ENCODE measurements at regions not wholly inside any gene's neighbourhood (a gene's known extent, or its start where the extent isn't known, plus 50 kb on each side); places are given as distances from the start of the nearest gene placed in this dataset.

DNA sequence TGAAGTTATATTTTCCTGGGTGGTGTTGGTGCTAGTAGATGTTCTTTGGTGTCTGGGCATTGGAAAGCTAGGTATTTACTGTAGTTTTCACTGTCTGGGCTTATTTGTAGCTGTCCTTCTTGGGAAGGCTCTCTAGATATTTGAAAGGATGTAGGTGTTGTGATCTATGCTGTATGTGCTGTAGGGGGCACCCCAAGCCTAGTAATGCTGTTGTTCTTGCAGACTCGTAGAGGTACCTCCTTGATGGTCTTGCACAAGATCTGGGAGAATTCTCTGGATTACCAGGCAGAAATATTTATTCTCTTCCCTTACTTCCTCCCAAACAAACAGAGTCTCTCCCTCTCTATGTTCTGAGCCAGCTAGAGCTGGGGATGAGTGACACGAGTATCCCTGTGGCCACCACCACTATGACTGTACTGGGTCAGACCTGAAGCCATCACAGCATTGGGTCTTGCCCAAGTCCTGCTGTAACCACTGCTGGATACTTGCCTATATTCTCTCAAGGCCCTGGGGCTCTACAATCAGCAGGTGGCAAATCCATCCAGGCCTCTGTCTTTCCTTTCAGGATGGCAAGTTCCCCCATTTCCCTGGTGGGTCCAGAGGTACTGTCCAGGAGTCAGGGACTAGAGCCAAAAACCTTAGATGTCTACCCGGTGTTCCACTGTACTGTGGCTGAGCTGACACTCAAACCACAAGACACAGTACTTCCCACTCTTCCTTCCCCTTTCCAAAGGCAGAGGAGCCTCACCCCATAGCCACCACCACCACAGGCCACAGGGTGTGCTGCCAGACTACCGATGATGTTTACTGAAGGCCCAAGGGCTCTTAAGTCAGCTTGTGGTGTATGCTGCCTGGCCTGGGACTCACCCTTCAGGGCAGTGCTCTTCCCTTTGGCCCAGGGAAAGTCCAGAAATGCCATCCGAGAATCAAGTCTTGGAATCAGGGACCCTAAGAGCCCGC is 195.2 kb upstream of the DPPA4 start:
- Mint-ChIP-seq H3K4me3 (no peak overlapping the region), H3K36me3 (no peaks in the 10 kb centered on the region), H3K9me3 (peaks cover 4% of the 10 kb centered on the region), H3K4me1 (ENCODE audit: low read depth in 2 of 2) (no peaks in the 10 kb centered on the region), H3K27me3 (no peaks in the 10 kb centered on the region), H3K27ac (no peak overlapping the region)
- DNase-seq (ENCODE audit: low spot score) (no peak), ATAC-seq (peak in 1 of 2 donors; percentile 53)

GRCh38 chr3:109545746-109546145 is 208.4 kb upstream of the DPPA4 start:
- Mint-ChIP-seq H3K9me3 (peaks cover 11% of the 10 kb centered on the region), H3K27me3 (no peaks in the 10 kb centered on the region), H3K4me3 (no peak overlapping the region), H3K4me1 (ENCODE audit: low read depth in 2 of 2) (no peaks in the 10 kb centered on the region), H3K36me3 (no peaks in the 10 kb centered on the region), H3K27ac (no peak overlapping the region)
- ATAC-seq (no peak), DNase-seq (ENCODE audit: low spot score) (no peak)

DNA sequence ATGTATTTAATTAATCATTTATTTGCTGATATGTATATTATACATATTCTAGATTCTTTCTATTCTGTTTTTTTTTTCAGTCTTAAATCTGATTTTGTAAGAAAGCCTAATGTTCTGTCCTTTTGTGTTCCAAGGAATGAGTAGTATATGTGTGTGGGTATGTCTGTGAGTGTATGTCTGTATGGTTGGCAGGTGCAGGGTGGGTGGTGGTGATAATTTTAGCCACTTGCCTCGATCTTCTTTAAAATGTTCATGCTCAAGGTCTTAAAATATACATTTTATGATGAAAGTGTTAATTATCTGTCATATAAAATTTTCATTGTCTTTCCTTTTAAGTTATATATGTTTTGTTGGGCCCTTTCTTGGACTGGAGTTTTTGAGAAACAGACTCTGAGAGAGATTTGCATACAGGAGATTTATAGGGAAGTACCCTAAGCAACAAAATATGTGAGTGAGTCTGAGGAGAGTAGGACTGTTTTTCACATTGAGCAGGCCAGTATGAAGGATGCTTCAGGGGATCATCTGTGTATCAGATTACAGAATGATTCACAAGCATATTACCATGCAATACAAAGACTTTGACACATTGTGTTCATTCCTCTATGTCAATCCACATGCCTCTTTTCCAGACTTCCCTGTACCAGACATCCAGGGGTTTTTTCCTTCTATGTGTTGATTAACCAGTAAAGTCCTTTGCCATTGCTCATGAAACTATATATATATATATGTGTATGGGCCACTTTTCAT is 211.0 kb upstream of the DPPA4 start:
- H3K27ac Mint-ChIP-seq: no peak overlapping the region
- no peak for DNase-seq (ENCODE audit: low spot score)
- peaks cover 3% of the 10 kb centered on the region for H3K9me3 Mint-ChIP-seq
- H3K27me3 Mint-ChIP-seq: no peaks in the 10 kb centered on the region
- no peak for ATAC-seq
- no peaks in the 10 kb centered on the region for H3K4me1 Mint-ChIP-seq (ENCODE audit: low read depth in 2 of 2)
- no peak overlapping the region for H3K4me3 Mint-ChIP-seq
- no peaks in the 10 kb centered on the region for H3K36me3 Mint-ChIP-seq

- Mint-ChIP-seq H3K9me3 (peaks cover 11% of the 10 kb centered on the region), H3K27me3 (no peaks in the 10 kb centered on the region), H3K4me1 (ENCODE audit: low read depth in 2 of 2) (no peaks in the 10 kb centered on the region), H3K4me3 (no peak overlapping the region), H3K36me3 (no peaks in the 10 kb centered on the region), H3K27ac (no peak overlapping the region)
- no peak for ATAC-seq
- no peak for DNase-seq (ENCODE audit: low spot score)
Measured at GRCh38 chr3:109553591-109554371, 216.4 kb upstream of the DPPA4 start.

DNA sequence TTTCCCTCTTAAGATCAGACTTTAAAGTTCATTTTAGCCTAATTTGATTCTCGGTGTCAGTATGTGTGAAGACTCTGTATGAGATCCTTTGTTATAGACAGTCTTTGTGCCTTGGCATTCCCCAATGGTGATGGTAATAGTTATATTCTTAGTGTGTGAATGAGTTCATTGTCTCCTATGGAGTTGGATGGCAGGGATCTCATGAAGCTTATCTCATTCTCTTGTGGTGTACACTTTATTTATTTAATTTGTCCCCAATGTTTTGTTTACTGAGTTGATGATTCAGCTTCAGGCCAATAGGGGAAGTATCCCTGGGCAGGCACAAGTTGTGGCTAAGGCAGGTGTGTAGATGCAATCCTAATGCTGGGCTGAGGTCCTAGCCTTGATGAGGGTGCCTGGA is 222.0 kb upstream of the DPPA4 start:
- Mint-ChIP-seq H3K27me3 (no peaks in the 10 kb centered on the region), H3K9me3 (peaks cover 16% of the 10 kb centered on the region), H3K27ac (no peak overlapping the region), H3K4me3 (no peak overlapping the region), H3K36me3 (no peaks in the 10 kb centered on the region), H3K4me1 (ENCODE audit: low read depth in 2 of 2) (peaks cover 0 to 3% of the 10 kb centered on the region in 2 donors)
- no peak for ATAC-seq
- no peak for DNase-seq (ENCODE audit: low spot score)

DNA sequence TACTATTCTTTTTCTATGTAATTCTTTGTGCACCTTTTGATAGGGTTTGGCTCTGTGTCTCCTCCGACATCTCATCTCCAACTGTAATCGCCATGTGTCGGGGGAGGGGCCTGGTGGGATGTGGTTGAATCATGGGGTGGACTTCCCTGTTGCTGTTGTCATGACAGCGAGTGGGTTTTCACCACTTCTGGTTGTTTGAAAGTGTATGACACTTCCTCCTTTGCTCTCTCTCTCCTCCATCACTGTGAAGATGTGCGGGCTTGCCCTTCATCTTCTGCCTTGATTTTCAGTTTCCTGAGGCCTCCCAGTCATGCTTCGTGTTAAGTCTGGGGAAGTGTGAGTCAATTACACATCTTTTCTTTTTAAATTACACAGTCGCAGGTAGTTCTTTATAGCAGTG is 225.8 kb upstream of the DPPA4 start:
- ATAC-seq (no peak), DNase-seq (ENCODE audit: low spot score) (no peak)
- Mint-ChIP-seq H3K4me3 (no peak overlapping the region), H3K9me3 (peaks cover 12% of the 10 kb centered on the region), H3K27ac (no peak overlapping the region), H3K36me3 (no peaks in the 10 kb centered on the region), H3K27me3 (no peaks in the 10 kb centered on the region), H3K4me1 (ENCODE audit: low read depth in 2 of 2) (peaks cover 0 to 3% of the 10 kb centered on the region in 2 donors)

- H3K27me3 Mint-ChIP-seq: no peaks in the 10 kb centered on the region
- peaks cover 12% of the 10 kb centered on the region for H3K9me3 Mint-ChIP-seq
- H3K4me1 Mint-ChIP-seq (ENCODE audit: low read depth in 2 of 2): no peaks in the 10 kb centered on the region
- no peaks in the 10 kb centered on the region for H3K36me3 Mint-ChIP-seq
- DNase-seq (ENCODE audit: low spot score) (no peak), ATAC-seq (no peak)
- H3K27ac Mint-ChIP-seq: no peak overlapping the region
- no peak overlapping the region for H3K4me3 Mint-ChIP-seq
Measured at GRCh38 chr3:109569135-109569846, 231.9 kb upstream of the DPPA4 start.

DNA sequence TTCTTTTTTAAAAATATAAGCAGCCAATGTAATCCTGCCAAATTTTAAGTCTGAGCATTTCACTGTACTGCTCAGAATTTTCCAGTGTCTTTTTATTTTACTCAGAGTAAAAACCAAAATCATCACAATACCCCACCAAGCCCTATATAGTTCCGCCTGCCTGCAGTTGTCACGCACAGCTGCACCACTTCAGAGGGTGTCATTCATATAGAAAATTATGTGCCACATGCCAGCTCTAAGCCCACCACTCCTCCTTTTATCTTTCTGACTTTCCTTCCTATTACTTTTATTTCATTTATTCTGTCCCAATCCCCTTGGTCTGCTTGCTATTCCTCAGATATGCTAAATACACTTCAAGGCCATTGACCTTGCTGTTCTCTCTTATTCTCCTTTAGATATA is 233.1 kb upstream of the DPPA4 start:
- H3K27ac Mint-ChIP-seq: no peak overlapping the region
- H3K4me1 Mint-ChIP-seq (ENCODE audit: low read depth in 2 of 2): no peaks in the 10 kb centered on the region
- peaks cover 12% of the 10 kb centered on the region for H3K9me3 Mint-ChIP-seq
- no peak overlapping the region for H3K4me3 Mint-ChIP-seq
- DNase-seq (ENCODE audit: low spot score) (no peak), ATAC-seq (no peak)
- no peaks in the 10 kb centered on the region for H3K27me3 Mint-ChIP-seq
- no peaks in the 10 kb centered on the region for H3K36me3 Mint-ChIP-seq

DNA sequence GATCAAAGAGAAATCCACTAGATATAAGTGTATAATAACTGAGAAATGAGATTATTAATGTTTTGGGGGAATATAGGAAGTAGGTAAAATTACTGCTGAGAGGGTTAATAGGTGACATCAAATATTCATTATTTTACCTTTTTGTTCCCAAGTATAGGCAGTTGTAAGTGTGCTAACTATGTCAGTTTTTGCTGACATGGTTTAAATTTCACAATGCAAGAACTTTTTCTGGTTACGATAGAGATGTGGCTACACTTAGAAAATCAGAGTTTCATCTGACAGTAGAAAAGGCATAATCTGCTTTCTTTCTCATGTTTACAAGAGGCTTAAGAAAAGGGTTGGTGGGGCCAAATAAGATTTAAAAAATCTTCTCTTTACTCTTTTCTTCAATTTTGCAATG is 235.0 kb upstream of the DPPA4 start:
- Mint-ChIP-seq H3K36me3 (no peaks in the 10 kb centered on the region), H3K4me1 (ENCODE audit: low read depth in 2 of 2) (no peaks in the 10 kb centered on the region), H3K9me3 (peaks cover 8% of the 10 kb centered on the region), H3K27me3 (no peaks in the 10 kb centered on the region), H3K27ac (no peak overlapping the region), H3K4me3 (no peak overlapping the region)
- no peak for DNase-seq (ENCODE audit: low spot score)
- no peak for ATAC-seq

DNA sequence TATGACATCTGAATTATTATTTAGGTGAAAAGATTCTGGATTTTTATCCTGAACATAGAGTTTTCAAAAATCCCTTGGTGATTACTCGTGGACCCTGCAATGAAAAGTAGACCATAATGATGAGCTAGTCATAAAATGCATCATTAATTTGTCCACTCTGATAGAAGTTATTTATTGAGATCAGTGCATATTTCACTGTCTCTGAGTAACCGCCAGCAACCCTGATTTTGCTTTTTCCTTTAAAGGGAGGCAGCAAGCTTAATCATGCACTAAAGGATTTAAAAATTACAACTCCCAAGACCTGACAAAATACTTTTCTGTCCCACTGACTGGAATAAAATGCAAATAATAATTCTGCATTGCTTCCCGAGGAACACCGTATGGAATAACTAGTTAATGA is 259.6 kb upstream of the DPPA4 start:
- H3K9me3 Mint-ChIP-seq: peaks cover 18% of the 10 kb centered on the region
- no peak for DNase-seq (ENCODE audit: low spot score)
- no peak overlapping the region for H3K4me3 Mint-ChIP-seq
- no peaks in the 10 kb centered on the region for H3K4me1 Mint-ChIP-seq (ENCODE audit: low read depth in 2 of 2)
- no peak for ATAC-seq
- H3K36me3 Mint-ChIP-seq: no peaks in the 10 kb centered on the region
- no peak overlapping the region for H3K27ac Mint-ChIP-seq
- H3K27me3 Mint-ChIP-seq: no peaks in the 10 kb centered on the region

- H3K27me3 Mint-ChIP-seq: no peaks in the 10 kb centered on the region
- H3K27ac Mint-ChIP-seq: no peak overlapping the region
- no peak for ATAC-seq
- no peak for DNase-seq (ENCODE audit: low spot score)
- peaks cover 18% of the 10 kb centered on the region for H3K9me3 Mint-ChIP-seq
- H3K4me1 Mint-ChIP-seq (ENCODE audit: low read depth in 2 of 2): no peaks in the 10 kb centered on the region
- no peaks in the 10 kb centered on the region for H3K36me3 Mint-ChIP-seq
- H3K4me3 Mint-ChIP-seq: no peak overlapping the region
Measured at GRCh38 chr3:109597444-109597843, 260.1 kb upstream of the DPPA4 start.

DNA sequence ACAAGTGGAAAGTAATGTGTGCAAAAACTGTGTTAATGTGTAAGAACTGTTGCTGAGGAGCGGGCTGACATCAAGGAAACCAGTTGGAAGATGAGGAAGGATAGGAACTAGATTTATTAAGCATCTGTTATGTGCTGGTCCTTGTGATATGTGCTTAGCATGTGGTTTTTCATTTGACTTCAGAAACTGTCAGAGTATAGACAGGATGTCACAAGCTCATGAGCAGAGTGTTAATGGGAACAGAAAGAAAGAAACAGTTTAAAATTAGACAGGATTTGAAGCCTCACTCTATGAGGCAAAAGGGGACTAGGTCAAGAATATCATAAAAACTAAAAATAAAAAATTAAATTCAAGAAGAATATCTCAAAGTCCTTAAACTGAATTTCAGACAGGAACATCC is 270.6 kb upstream of the DPPA4 start:
- no peak for ATAC-seq
- no peak overlapping the region for H3K27ac Mint-ChIP-seq
- H3K27me3 Mint-ChIP-seq: peaks cover 0 to 8% of the 10 kb centered on the region in 2 donors
- H3K36me3 Mint-ChIP-seq: no peaks in the 10 kb centered on the region
- H3K9me3 Mint-ChIP-seq: peaks cover 8% of the 10 kb centered on the region
- no peak for DNase-seq (ENCODE audit: low spot score)
- H3K4me3 Mint-ChIP-seq: no peak overlapping the region
- H3K4me1 Mint-ChIP-seq (ENCODE audit: low read depth in 2 of 2): no peaks in the 10 kb centered on the region

DNA sequence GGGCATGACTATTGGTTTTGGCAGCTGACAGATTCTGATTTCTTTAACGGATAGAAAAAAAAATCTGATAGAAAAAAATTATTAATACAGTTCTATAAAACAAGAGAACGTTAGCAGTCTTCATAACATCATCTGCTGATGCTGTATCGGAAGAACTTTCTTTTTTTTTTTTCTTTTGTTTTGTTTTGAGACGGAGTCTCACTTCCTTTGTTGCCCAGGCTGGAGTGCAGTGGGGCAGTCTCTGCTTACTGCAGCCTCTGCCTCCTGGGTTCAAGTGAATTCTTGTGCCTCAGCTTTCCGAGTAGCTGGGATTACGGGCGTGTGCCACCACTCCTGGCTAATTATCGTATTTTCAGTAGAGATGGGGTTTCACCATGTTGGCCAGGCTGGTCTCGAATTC is 271.2 kb upstream of the DPPA4 start:
- Mint-ChIP-seq H3K4me1 (ENCODE audit: low read depth in 2 of 2) (no peaks in the 10 kb centered on the region), H3K4me3 (no peak overlapping the region), H3K9me3 (peaks cover 8% of the 10 kb centered on the region), H3K27ac (no peak overlapping the region), H3K27me3 (peaks cover 0 to 8% of the 10 kb centered on the region in 2 donors), H3K36me3 (no peaks in the 10 kb centered on the region)
- DNase-seq (ENCODE audit: low spot score) (no peak), ATAC-seq (no peak)
